GM13977 (cell line): ENCODE measurements at regions not wholly inside any gene's neighbourhood (a gene's known extent, or its start where the extent isn't known, plus 50 kb on each side); places are given as distances from the start of the nearest gene placed in this dataset.
"Not testable (repeated sequence)": the region's sequence is repeated elsewhere in the genome, so short reads cannot be mapped to it uniquely, and the experiment has no call there.

Source experiments
- DNase-seq: peaks from one replicate; pipeline ENCODE4 v3.0.0; 2012; ENCODE audit warnings: low spot score
- in situ Hi-C: fragments of 300-500 bp; cut with MboI; formaldehyde crosslinking; loops from one replicate; pipeline ENCODE4 v1.12.0; 2022; ENCODE audit warnings: low sequenced_read_pairs, low pct_unique_long_range_greater_than_20kb, mixed read lengths, inconsistent platforms; ENCODE audit not compliant: unreplicated experiment
- TF ChIP-seq, protein P1 (sequence below): IDR thresholded peaks from 2 replicates; pipeline ENCODE4 v1.5.1; 2012; ENCODE audit warnings: mild to moderate bottlenecking, control low read depth; ENCODE audit not compliant: insufficient read depth; ENCODE audit errors: extremely low read depth, missing control alignments

GRCh38 chr19:28553764-28554163 is 659.2 kb downstream of the UQCRFS1 start:
- TF ChIP-seq, protein P1, sequence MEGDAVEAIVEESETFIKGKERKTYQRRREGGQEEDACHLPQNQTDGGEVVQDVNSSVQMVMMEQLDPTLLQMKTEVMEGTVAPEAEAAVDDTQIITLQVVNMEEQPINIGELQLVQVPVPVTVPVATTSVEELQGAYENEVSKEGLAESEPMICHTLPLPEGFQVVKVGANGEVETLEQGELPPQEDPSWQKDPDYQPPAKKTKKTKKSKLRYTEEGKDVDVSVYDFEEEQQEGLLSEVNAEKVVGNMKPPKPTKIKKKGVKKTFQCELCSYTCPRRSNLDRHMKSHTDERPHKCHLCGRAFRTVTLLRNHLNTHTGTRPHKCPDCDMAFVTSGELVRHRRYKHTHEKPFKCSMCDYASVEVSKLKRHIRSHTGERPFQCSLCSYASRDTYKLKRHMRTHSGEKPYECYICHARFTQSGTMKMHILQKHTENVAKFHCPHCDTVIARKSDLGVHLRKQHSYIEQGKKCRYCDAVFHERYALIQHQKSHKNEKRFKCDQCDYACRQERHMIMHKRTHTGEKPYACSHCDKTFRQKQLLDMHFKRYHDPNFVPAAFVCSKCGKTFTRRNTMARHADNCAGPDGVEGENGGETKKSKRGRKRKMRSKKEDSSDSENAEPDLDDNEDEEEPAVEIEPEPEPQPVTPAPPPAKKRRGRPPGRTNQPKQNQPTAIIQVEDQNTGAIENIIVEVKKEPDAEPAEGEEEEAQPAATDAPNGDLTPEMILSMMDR, result no peak
- DNase-seq, result no peak
- in situ Hi-C loops, result no loop called here

DNA sequence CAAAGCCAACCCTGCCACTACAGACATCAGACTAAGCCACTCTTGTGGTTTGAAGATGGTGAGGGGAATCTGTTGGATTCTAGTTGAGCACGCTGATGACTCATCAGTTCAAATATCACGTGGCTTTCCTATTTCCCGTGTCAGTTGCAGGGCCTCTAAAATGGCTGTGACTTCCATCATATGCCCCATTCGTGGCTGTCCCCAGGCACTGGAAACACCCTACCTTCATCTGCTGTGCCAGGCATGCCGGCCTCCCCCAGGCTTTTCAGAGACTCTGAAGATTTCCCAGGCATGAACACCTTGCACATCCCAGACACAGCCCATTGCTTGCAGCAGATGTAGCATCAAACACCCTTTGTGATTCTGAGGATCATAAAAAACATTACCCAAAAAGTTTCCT is 659.9 kb downstream of the UQCRFS1 start:
- TF ChIP-seq, protein P1, result no peak
- in situ Hi-C loops, result no loop called here
- no peak for DNase-seq

DNA sequence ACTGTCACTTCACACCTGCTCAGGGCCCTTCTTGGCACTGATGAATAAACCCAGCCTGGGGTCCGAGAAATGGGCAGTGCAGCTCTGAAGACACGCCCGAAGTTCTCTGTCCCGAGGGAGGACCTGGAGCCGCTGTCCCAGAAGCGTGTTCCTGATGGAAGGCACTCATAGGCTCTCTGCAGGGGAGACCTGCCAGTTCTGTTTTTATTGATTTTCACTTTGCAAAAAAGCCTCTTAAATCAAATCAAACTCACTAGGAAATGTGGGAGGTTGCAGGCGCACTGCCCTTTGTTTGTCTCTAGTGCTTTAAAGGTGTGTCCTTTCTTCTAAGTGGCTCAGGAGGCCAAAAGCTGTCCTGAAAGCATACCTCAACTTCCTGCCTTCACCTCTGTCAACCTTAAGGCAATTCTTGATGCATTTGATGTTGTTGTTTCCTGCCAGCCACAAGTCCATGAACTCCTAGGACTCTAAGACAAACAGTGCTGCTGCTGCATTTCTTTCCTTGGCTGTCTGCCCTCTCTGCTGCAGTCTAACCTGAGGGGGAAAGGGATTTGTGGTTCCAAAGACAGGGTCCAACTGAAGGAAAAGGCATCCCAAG is 663.2 kb downstream of the UQCRFS1 start:
- in situ Hi-C loops, result no loop called here
- DNase-seq, result no peak
- TF ChIP-seq, protein P1, result no peak

- in situ Hi-C loops, result no loop called here
- DNase-seq, result no peak
- TF ChIP-seq, protein P1, result no peak
These were observed 666.7 kb downstream of the UQCRFS1 start for GRCh38 chr19:28546148-28546685.

DNA sequence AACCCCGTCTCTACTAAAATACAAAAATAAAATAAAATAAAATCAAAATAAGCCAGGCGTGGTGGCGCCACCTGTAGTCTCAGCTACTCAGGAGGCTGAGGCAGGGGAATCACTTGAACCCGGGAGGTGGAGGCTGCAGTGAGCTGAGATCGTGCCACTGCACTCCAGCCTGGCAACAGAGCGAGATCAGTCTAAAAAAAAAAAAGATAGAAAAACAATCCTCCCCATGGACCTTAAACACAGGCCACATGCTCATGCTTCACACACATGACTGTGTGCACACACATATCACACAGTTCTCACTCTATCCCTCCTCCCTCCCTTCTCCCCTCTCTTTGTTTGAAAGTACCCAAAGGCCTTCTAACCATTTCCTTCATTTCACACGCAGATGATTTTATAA is 667.6 kb downstream of the UQCRFS1 start:
- DNase-seq, in situ Hi-C loops: not testable (repeated sequence)

- no peak for DNase-seq
- in situ Hi-C loops, result no loop called here
- TF ChIP-seq, protein P1, result no peak
These were observed 668.3 kb downstream of the UQCRFS1 start for GRCh38 chr19:28544451-28545261.

- TF ChIP-seq, protein P1, result no peak
- no peak for DNase-seq
- in situ Hi-C loops, result no loop called here
These were observed 669.6 kb downstream of the UQCRFS1 start for GRCh38 chr19:28543244-28543776.
